ENCODE measurements at regions not wholly inside any gene's neighbourhood (a gene's known extent, or its start where the extent isn't known, plus 50 kb on each side); places are given as distances from the start of the nearest gene placed in this dataset.

DNA sequence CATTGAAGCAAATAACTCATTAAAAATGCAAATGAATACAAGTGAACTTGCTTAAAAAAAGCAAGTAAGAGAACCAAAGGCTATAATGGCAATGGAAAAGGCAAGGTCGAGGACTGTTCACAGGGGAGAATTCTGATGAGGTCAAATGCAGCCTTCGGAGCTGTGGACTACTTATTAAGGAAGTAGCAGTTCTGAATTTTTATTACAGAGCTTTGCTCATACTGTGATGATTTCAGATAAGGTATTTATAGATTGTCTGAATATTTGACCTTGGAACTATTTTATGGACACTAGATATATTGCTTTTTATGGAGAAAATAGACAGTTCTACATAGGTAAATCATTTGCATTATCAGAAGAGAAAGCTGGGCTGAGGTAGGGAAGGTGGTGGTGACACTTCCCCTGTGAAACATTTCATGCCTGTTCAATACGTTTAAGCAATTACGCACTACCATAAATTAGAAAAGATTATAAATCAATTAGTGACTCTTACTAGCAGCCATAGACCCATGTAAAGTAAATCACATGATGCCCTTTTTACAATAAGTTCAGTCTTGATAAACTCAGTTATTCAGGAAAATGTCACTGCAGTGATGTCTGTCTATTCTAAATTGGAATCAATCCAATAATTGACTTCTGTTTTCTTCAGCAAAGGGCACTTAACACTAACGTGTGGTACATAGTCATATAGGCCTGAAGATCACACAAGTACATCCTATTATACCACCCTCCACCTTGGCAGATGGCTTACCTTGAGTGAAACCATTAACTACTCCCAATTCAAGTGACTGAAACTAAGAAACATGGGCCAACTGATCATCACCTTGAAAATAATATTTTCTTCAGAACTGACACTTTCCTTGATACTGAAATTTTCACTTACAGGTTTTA, 260.0 kb downstream of the KLF12 start:
- ChIA-PET POLR2A (no interaction called here), CTCF (interaction anchor here (0.6 kb wide), 1 partner anchor 169 kb away, joined by 3 read pairs; no protein-coding TSS in a partner anchor)
- Histone ChIP-seq H3K4me3 (ENCODE audit: low read depth, low read length) (no peak overlapping the region), H3K36me3 (ENCODE audit: control insufficient read depth, insufficient read depth, low read length) (no peaks in the 10 kb centered on the region), H3K27me3 (ENCODE audit: control insufficient read depth, insufficient read depth, low read length) (no peaks in the 10 kb centered on the region)
- TF ChIP-seq, protein P1, sequence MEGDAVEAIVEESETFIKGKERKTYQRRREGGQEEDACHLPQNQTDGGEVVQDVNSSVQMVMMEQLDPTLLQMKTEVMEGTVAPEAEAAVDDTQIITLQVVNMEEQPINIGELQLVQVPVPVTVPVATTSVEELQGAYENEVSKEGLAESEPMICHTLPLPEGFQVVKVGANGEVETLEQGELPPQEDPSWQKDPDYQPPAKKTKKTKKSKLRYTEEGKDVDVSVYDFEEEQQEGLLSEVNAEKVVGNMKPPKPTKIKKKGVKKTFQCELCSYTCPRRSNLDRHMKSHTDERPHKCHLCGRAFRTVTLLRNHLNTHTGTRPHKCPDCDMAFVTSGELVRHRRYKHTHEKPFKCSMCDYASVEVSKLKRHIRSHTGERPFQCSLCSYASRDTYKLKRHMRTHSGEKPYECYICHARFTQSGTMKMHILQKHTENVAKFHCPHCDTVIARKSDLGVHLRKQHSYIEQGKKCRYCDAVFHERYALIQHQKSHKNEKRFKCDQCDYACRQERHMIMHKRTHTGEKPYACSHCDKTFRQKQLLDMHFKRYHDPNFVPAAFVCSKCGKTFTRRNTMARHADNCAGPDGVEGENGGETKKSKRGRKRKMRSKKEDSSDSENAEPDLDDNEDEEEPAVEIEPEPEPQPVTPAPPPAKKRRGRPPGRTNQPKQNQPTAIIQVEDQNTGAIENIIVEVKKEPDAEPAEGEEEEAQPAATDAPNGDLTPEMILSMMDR (IDR thresholded peaks at IDR 0.05; ENCODE audit: insufficient read depth, low read depth, low read length) = no peak
- no peak for DNase-seq (ENCODE audit: low read depth)

DNA sequence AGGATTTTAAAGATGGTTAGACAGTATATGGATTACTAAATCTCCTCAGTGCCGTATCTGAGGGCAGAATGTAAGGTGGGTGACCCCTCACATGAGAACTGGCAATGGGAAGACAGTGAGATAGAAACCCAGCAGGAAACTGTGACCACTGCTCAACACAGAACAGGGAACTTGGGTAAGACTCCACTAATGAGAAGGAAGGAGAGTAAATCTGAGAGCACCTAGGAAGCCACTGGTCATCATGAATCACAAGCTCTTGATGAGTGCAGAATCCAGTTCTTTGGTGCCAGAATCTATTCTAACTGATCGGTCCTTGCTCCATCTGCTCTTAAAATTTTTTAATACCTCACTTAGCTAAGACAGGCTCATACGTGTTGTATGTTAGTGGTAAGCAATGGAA, 261.8 kb downstream of the KLF12 start:
- Histone ChIP-seq H3K27me3 (ENCODE audit: control insufficient read depth, insufficient read depth, low read length) (no peaks in the 10 kb centered on the region), H3K4me3 (ENCODE audit: low read depth, low read length) (no peak overlapping the region), H3K36me3 (ENCODE audit: control insufficient read depth, insufficient read depth, low read length) (no peaks in the 10 kb centered on the region)
- DNase-seq (ENCODE audit: low read depth) = no peak
- CTCF ChIA-PET = interaction anchor here (1.1 kb wide), 1 partner anchor 24 kb away, joined by 3 read pairs; no protein-coding TSS in a partner anchor
- TF ChIP-seq, protein P1 (IDR thresholded peaks at IDR 0.05; ENCODE audit: insufficient read depth, low read depth, low read length) = no peak
- POLR2A ChIA-PET = no interaction called here

DNA sequence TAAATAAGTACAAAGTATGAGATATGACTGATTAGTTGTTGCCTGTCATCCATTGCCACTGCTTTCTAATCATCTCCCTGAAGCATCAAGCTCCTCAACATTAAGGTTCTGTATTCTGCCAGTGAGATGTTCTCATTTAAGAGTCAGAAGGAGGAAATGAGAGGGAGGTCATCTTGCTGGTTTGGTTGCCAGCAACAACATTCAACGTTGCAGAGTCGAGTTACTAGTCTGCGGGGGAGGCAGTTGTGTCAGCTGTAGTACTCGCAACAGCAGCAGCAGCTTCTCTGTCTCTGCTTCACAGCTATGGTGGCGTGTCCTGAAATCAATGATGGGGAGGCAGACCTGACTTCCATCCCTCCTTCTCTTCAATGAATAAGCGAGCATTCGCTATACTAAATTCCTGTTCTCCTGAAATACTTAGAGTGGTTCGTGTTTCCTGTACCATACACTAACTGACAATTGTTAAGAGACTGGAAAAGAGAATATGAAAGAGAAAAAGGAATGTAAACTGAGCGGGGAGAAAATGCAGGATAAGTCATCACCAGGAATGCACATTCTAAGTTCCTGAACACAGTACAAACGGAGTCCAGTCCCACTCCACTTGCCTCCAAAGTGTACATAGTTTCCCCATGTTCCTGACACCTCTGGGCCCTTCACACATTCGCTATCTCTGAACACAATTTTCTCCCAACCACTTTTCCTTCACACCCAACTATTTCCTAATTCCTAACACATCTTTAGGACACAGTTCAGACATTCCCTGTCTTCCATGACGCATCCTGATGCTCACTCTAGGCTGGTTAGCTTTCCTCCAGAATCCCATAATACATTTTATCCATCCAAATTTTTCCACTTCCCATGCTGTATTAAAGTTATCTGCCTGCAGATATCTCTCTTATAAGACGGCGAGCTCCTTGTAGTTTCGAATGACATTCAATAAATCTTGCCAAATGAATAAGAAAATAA, 263.0 kb downstream of the KLF12 start:
- no peak overlapping the region for H3K4me3 ChIP-seq (ENCODE audit: low read depth, low read length)
- no peaks in the 10 kb centered on the region for H3K36me3 ChIP-seq (ENCODE audit: control insufficient read depth, insufficient read depth, low read length)
- TF ChIP-seq, protein P1 (IDR thresholded peaks at IDR 0.05; ENCODE audit: insufficient read depth, low read depth, low read length) = no peak
- ChIA-PET CTCF (interaction anchor here (0.6 kb wide), 1 partner anchor 36 kb away, joined by 4 read pairs; no protein-coding TSS in a partner anchor), POLR2A (no interaction called here)
- no peaks in the 10 kb centered on the region for H3K27me3 ChIP-seq (ENCODE audit: control insufficient read depth, insufficient read depth, low read length)
- DNase-seq (ENCODE audit: low read depth) = peak; percentile 35

DNA sequence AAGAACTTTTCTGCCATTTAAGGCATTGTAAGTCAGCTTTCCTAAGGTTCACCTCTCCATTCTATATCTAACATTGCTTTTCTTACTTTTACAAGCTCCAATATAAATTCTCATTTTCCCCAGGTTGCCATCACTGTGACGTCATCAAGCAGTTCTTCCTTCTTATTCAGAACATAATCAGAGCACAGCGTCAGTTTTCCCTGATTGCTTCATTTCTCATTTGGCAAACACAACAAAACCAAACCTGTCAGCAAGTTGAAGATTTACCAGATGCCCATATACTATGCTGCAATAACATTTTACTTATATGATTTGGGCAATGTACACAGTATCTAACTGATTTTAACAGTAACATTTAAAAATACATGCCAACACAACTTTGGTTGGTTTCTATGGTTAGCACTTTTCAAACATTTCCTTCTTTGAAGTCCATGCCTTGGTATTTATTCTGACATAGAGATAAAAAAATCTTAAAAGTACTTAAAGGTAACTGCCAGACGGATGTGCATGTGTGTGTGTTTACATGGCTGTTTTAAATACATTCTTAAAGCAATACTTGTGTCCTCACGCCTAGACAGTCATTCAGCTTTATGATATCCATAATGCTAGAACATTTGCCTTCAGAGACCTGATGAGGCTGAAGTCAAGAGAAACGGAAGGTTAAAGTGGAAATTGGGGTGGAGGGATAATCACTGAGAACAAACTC, 264.0 kb downstream of the KLF12 start:
- Histone ChIP-seq H3K36me3 (ENCODE audit: control insufficient read depth, insufficient read depth, low read length) (no peaks in the 10 kb centered on the region), H3K27me3 (ENCODE audit: control insufficient read depth, insufficient read depth, low read length) (no peaks in the 10 kb centered on the region), H3K4me3 (ENCODE audit: low read depth, low read length) (no peak overlapping the region)
- TF ChIP-seq, protein P1 (IDR thresholded peaks at IDR 0.05; ENCODE audit: insufficient read depth, low read depth, low read length) = no peak
- CTCF ChIA-PET = no interaction called here
- no peak for DNase-seq (ENCODE audit: low read depth)
- POLR2A ChIA-PET = no interaction called here
